ENCODE measurements at regions not wholly inside any gene's neighbourhood (a gene's known extent, or its start where the extent isn't known, plus 50 kb on each side); places are given as distances from the start of the nearest gene placed in this dataset.

GRCh38 chr6:22965889-22966288, 396.5 kb downstream of the HDGFL1 start:
- WGBS (ENCODE audit: extremely low coverage, insufficient read length, low lambda C conversion rate): no CpG with 5 or more reads among the region's 5 CpGs
- no peak overlapping the region for H2BK20ac ChIP-seq (ENCODE audit: low read depth, low read length, poor library complexity, severe bottlenecking)
- H3K23me2 ChIP-seq (ENCODE audit: insufficient read length, low read depth, low read length, poor library complexity, severe bottlenecking): no peaks in the 10 kb centered on the region
- H3K79me1 ChIP-seq (ENCODE audit: insufficient read depth, low read depth, low read length, poor library complexity, severe bottlenecking): no peaks in the 10 kb centered on the region
- H2BK12ac ChIP-seq (ENCODE audit: insufficient read length, low read depth, low read length): no peak overlapping the region
- no peaks in the 10 kb centered on the region for H3K27me3 Mint-ChIP-seq (ENCODE audit: low read depth)
- no peak overlapping the region for H2BK15ac ChIP-seq (ENCODE audit: low read depth, low read length)
- no peak overlapping the region for H3T11ph ChIP-seq (ENCODE audit: low read length)
- no peak overlapping the region for H2BK5ac ChIP-seq (ENCODE audit: insufficient read length, low read length)
- no peak overlapping the region for H3K27ac Mint-ChIP-seq
- no peak overlapping the region for H3K4me3 Mint-ChIP-seq
- no peak overlapping the region for H3K27ac ChIP-seq (ENCODE audit: insufficient read length, low read depth, low read length)
- no peak overlapping the region for H4K5ac ChIP-seq (ENCODE audit: insufficient read length, low read depth, low read length)
- TF ChIP-seq CTCF (conservative IDR thresholded peaks at IDR 0.05): no peak
- H3K18ac ChIP-seq (ENCODE audit: insufficient read length, low read depth, low read length): no peak overlapping the region
- H3K9me3 Mint-ChIP-seq: no peaks in the 10 kb centered on the region
- DNase-seq: no peak
- H4K8ac ChIP-seq (replicated peaks; ENCODE audit: insufficient read length, low read depth, low read length): no peak overlapping the region
- H3K4ac ChIP-seq (ENCODE audit: low read depth, low read length): no peak overlapping the region
- no peaks in the 10 kb centered on the region for H3K4me1 ChIP-seq (ENCODE audit: insufficient read depth, low read length)
- no peak overlapping the region for H3K9ac ChIP-seq (ENCODE audit: extremely low read depth, insufficient read length, low read length)
- H3K36me3 Mint-ChIP-seq (ENCODE audit: insufficient read depth in 1 of 3, low read depth in 3 of 3): peaks cover 0 to 5% (median 0%) of the 10 kb centered on the region in 3 experiments; a peak in 2 of 7 replicates
- H4K91ac ChIP-seq (ENCODE audit: insufficient read length, low read depth, low read length): no peak overlapping the region
- no peak overlapping the region for H3K23ac ChIP-seq (ENCODE audit: insufficient read length, low read depth, low read length)
- H2AFZ ChIP-seq (ENCODE audit: low read length): no peak overlapping the region
- no peaks in the 10 kb centered on the region for H3K79me2 ChIP-seq (ENCODE audit: insufficient read depth, low read length)
- H3K4me2 ChIP-seq (ENCODE audit: insufficient read depth, insufficient read length, low read length): no peak overlapping the region
- H4K20me1 ChIP-seq (ENCODE audit: control insufficient read depth, insufficient read depth, insufficient read length): no peaks in the 10 kb centered on the region
- no peak overlapping the region for H2AK5ac ChIP-seq (ENCODE audit: insufficient read length, low read length)
- H2BK120ac ChIP-seq (ENCODE audit: low read depth, low read length, poor library complexity, severe bottlenecking): no peak overlapping the region
- H3K14ac ChIP-seq (ENCODE audit: insufficient read depth, low read length): no peak overlapping the region
- peaks cover 0 to 4% of the 10 kb centered on the region in 2 experiments; a peak in 1 of 4 replicates for H3K4me1 Mint-ChIP-seq
- H3K27me3 ChIP-seq (ENCODE audit: insufficient read depth, low read length): no peaks in the 10 kb centered on the region
- H3K9me3 ChIP-seq (ENCODE audit: control insufficient read depth, low read depth, low read length): no peaks in the 10 kb centered on the region
- no peak overlapping the region for H3K56ac ChIP-seq (ENCODE audit: insufficient read length, low read depth, low read length)
